IPS-NIHi7 (cell line): ENCODE measurements at regions not wholly inside any gene's neighbourhood (a gene's known extent, or its start where the extent isn't known, plus 50 kb on each side); places are given as distances from the start of the nearest gene placed in this dataset.
A peak's percentile ranks its signal among the peaks of the same experiment; 100 is the strongest.
"Not testable (repeated sequence)": the region's sequence is repeated elsewhere in the genome, so short reads cannot be mapped to it uniquely, and the experiment has no call there.

Experiments used
- DNase-seq: peaks from one replicate; pipeline ENCODE4 v3.0.0; 2012; ENCODE audit warnings: mixed read lengths; ENCODE audit errors: extremely low spot score

GRCh38 chr4:116024954-116025708 lies 911.7 kb upstream of the NDST4 start:
- DNase-seq, result no peak

DNA sequence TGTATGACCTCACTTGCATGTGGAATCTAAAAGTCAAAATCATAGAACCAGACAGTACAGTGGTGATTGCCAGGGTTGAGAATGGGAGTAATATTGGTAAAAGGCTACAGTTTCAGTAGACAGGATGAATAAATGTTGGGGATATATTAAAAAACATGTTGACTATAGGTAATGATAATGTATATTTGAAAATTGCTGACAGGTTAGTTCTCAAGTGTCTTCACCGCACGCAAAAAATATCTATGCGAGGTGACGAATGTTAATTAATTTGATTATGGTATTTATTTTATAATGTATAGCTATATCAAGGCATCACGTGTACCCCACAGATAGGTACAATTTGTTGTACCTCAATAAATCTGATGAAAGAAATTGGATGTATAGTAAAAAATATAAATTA lies 909.6 kb upstream of the NDST4 start:
- no peak for DNase-seq

- DNase-seq, result no peak
These were observed 906.8 kb upstream of the NDST4 start for GRCh38 chr4:116020141-116020722.

DNA sequence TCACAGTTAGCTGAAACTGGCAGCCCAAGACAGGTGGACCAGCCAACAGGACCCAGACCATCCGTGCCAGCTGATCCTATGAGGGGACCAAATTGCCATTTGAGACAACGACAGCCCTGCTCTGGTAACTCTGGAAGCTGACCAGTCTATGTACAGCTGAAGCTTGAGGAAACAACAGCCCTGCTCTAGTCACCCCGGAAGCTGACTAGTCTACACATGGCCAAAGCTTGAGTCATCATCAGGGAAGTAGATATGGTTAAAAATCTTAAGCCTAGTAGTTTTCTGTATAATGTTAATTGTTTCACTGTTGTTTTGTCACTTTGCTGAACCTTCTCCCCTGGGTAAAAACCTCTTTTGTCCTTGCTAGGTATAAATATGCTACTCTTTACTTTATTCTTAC lies 905.4 kb upstream of the NDST4 start:
- DNase-seq, result no peak

DNA sequence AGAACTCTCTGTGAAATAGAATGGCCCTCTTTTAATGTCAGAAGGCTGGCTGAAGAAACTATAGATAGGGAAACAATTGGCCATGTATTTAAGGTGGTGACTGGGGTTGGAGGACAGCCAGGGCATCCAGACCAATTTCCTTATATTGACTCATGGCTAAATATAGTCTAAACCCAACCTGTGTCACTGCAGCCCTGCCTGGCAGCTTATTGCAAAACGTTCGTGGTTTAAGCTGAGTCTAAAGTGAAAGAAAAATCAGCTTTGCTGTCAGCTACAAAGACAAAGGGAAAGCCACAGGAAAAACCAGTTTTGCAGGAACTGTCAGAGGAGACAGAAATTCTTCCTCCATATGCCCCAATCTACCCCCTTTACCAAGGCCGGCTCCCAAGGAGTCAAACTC lies 902.8 kb upstream of the NDST4 start:
- DNase-seq, result no peak

DNA sequence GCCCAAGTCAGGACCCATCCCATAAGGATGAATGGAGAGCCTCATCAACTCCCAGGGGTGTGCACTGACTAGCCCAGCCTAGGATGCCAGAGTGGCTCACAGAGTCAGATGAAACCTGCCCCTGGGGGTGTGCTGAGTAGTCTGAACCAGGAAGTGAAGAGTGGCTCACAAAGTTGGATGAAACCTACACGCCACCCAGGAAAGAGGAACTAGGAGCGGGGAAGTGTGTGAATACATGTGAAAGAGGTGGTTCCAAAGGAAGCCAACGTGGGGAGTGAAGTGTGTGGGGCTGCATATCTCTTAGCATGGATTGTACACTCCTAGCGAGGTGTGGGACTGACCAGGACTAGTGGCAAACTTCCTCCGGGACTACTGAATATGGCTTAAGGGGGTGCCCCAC lies 902.1 kb upstream of the NDST4 start:
- DNase-seq, result no peak

- no peak for DNase-seq
These were observed 901.6 kb upstream of the NDST4 start for GRCh38 chr4:116015062-116015461.

GRCh38 chr4:116010923-116011322 lies 897.5 kb upstream of the NDST4 start:
- no peak for DNase-seq

GRCh38 chr4:116005806-116006088 lies 892.3 kb upstream of the NDST4 start:
- no peak for DNase-seq

- no peak for DNase-seq
These were observed 891.8 kb upstream of the NDST4 start for GRCh38 chr4:116005037-116005805.

GRCh38 chr4:116001291-116001690 lies 887.9 kb upstream of the NDST4 start:
- DNase-seq, result no peak

DNA sequence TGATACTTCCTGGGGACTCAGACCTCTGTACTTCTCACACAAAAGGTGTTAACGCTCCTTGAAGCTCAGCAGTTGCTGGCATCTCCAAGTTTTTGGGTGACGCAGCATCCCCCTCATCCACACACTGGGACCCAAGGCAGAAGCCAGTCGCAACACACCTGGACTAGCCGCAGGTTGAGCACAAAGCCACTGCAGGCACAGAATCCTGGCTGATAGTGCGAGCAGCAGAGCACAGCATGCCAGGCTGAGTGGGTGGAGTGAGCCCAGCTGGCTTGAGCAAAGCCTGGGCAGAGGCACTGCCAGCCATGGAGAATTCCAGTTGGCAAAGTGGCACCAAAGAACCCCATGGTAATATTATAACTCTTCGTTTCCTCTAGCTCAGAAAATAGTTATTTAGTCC lies 873.2 kb upstream of the NDST4 start:
- DNase-seq, result no peak

DNA sequence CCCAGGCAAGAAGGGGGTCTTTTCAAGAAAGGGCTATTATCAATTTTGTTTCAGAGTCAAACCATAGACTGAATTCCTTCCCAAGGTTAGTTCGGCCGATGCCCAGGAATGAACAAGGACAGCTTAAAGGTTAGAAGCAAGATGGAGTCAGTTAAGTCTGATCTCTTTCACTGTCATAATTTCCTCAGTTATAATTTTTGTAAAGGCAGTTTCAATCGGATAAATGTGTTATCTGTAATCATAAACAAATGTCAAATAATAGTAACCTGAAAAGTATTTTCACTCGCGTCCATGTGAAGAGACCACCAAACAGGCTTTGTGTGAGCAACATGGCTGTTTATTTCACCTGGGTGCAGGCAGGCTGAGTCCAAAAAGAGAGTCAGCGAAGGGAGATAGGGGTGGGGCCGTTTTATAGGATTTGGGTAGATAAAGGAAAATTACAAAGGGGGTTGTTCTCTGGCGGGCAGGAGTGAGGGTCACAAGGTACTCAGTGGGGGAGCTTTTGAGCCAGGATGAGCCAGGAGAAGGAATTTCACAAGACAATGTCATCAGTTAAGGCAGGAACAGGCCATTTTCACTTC lies 862.1 kb upstream of the NDST4 start:
- not testable (repeated sequence) for DNase-seq

DNA sequence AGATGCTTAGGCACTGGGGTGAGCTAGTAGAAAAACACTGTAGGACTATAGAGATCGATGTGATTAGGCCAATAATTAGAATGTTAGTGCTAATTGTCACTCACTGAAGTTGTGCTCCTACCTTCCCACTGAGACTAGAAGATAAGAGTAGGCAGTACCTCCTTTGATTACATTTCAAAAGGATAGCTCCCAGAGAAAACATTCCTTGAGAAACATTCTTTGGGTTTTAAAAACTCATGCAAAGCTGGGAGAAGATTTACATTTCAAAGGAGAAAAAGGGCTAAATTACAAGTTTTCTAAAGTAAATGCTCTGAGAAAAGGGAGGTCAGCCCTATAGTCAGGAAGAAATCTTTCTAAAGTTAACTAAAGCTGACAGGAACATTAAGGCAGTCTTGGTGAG lies 860.3 kb upstream of the NDST4 start:
- peak; percentile 14 for DNase-seq

DNA sequence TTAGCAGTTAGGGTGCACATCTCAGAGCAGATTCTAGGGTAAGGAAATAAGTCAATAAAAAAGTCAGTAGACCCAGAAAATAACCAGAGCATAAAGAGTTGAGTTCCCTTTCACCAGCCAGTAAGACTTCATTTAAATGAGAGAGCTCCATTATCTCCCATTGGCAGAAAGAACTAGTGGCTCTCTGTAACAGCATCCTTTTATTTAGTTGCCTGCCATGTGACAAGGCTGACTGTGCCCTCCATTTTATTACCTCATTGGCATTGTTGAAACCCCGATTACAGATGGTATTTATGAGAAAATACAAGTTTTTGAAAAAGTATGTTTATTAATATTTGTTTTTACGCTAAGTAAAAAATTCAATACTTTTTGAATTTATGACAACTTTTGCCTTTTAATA lies 859.5 kb upstream of the NDST4 start:
- peak; percentile 12 for DNase-seq

GRCh38 chr4:115970859-115971258 lies 857.4 kb upstream of the NDST4 start:
- DNase-seq, result no peak

DNA sequence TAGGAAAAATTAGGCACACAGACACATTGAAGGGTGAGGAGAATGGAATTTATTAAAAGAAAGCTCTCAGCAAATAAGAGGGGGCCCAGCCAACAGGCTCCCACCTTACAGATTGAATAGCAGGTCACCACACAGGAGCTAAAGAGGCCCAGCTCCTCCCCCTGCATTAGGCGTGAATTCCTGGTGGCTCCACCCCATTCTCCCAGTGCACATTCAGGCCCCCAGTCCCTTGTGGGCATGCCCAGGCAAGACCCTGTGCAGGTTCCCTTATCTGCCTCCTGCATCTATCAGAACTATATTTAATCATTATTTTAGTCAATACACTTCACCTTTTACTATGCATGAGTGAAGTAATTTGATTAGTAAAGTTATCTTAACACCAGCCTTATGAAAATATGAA lies 856.3 kb upstream of the NDST4 start:
- DNase-seq, result no peak

DNA sequence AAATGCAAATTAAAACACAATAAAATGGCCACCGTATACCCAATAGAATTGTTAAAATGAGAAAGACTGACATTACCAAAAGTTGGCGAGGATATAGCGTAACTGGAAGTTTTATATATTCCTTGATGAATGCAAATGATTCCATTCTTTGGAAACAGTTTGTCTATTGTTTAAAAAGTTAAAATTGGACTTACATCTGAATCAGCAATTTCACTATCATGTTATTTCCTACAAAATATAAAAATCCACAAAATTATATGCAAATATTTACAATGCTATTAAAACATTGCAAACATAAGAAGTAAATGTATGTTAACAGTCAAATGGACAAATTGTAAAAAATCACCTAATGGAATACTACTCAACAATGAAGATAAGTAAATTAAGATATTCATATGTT lies 852.2 kb upstream of the NDST4 start:
- DNase-seq, result no peak

DNA sequence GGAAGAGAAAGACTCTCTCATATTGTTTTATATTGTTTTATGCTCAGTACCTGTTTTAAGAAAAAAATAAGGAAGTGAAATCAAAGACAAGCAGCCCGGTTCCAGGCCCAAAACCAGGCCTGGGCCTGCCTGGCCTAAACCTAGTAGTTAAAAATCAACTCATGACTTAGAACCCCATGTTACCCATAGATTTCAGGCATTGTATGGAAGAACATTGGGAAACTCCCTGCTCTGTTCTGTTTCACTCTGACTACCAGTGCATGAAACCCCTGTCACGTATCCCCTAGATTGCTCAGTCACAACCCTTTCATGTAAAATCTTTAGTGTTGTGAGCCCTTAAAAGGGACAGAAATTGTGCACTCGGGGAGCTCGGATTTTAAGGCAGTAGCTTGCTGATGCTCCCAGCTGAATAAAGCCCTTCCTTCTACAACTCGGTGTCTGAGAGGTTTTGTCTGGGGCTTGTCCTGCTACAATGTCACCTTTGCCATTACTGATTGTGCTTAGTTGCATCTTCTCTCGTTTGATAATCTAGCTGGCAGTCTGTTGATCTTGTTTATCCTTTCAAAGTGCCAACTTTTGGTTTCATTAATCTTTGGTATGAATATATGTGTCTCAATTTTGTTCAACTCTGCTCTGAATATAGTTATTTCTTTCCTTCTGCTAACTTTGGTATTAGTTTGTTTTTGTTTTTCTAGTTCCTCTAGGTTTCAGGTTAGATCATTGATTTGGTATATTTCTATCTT lies 842.8 kb upstream of the NDST4 start:
- DNase-seq, result not testable (repeated sequence)

GRCh38 chr4:115950806-115951205 lies 837.4 kb upstream of the NDST4 start:
- DNase-seq, result no peak

- not testable (repeated sequence) for DNase-seq
These were observed 836.7 kb upstream of the NDST4 start for GRCh38 chr4:115949974-115950743.
